HG02938 (cell line): ENCODE measurements at regions not wholly inside any gene's neighbourhood (a gene's known extent, or its start where the extent isn't known, plus 50 kb on each side); places are given as distances from the start of the nearest gene placed in this dataset.
"Not testable (repeated sequence)": the region's sequence is repeated elsewhere in the genome, so short reads cannot be mapped to it uniquely, and the experiment has no call there.

Source experiments
- ATAC-seq: cut with Tn5 transposase; IDR thresholded peaks from one replicate; pipeline ENCODE4 v1.9.1; 2021; ENCODE audit warnings: mild to moderate bottlenecking, moderate library complexity; ENCODE audit not compliant: unreplicated experiment

GRCh38 chr7:131653418-131654248, 97.2 kb upstream of the PODXL start:
- ATAC-seq, result no peak

- ATAC-seq, result no peak
Measured at GRCh38 chr7:131652934-131653333, 96.5 kb upstream of the PODXL start.

GRCh38 chr7:131652194-131652593, 95.8 kb upstream of the PODXL start:
- ATAC-seq, result no peak

GRCh38 chr7:131649879-131650278, 93.5 kb upstream of the PODXL start:
- ATAC-seq, result no peak

- ATAC-seq, result no peak
Measured at GRCh38 chr7:131649003-131649541, 92.6 kb upstream of the PODXL start.

- ATAC-seq, result no peak
Measured at GRCh38 chr7:131648491-131648890, 92.1 kb upstream of the PODXL start.

- no peak for ATAC-seq
Measured at GRCh38 chr7:131646203-131646602, 89.8 kb upstream of the PODXL start.

GRCh38 chr7:131642429-131642828, 86.0 kb upstream of the PODXL start:
- ATAC-seq, result no peak

GRCh38 chr7:131640686-131641085, 84.3 kb upstream of the PODXL start:
- ATAC-seq, result no peak

GRCh38 chr7:131638641-131639430, 82.4 kb upstream of the PODXL start:
- no peak for ATAC-seq

GRCh38 chr7:131637859-131638258, 81.4 kb upstream of the PODXL start:
- no peak for ATAC-seq

GRCh38 chr7:131636092-131636491, 79.7 kb upstream of the PODXL start:
- ATAC-seq, result no peak

GRCh38 chr7:131634197-131634596, 77.8 kb upstream of the PODXL start:
- ATAC-seq, result not testable (repeated sequence)

- no peak for ATAC-seq
Measured at GRCh38 chr7:131633342-131633843, 77.0 kb upstream of the PODXL start.

- ATAC-seq, result no peak
Measured at GRCh38 chr7:131630427-131630826, 74.0 kb upstream of the PODXL start.

- ATAC-seq, result no peak
Measured at GRCh38 chr7:131629217-131629882, 72.9 kb upstream of the PODXL start.

GRCh38 chr7:131628634-131629033, 72.2 kb upstream of the PODXL start:
- no peak for ATAC-seq

GRCh38 chr7:131627735-131628190, 71.3 kb upstream of the PODXL start:
- no peak for ATAC-seq

GRCh38 chr7:131626643-131627042, 70.2 kb upstream of the PODXL start:
- no peak for ATAC-seq

GRCh38 chr7:131625817-131626372, 69.5 kb upstream of the PODXL start:
- ATAC-seq, result no peak

GRCh38 chr7:131625345-131625744, 68.9 kb upstream of the PODXL start:
- ATAC-seq, result not testable (repeated sequence)
